ENCODE measurements at regions not wholly inside any gene's neighbourhood (a gene's known extent, or its start where the extent isn't known, plus 50 kb on each side); places are given as distances from the start of the nearest gene placed in this dataset.

DNA sequence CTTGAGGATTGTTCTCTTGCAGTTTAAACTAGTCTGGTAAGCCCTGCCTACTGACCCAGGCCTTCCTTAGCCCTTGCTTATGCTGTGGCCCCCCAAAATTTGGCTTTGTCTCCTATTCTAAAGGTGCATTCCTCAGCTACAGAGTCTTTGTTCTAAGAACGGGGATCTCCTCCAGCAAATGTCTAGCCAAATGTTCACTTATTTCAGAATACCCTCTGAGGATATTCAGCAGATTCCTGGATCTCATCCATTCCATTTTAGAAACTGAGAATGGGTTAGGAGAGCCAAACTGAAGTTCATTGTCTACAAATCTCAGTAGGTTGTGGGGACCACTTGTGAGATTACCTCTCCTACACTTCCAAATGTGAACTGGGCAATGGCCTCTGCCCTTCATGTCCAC lies 164.2 kb upstream of the ARG1 start:
- H3K4me3 ChIP-seq (ENCODE audit: low read length) = no peak overlapping the region
- no peak for DNase-seq (ENCODE audit: low read depth)
- TF ChIP-seq, protein P1, sequence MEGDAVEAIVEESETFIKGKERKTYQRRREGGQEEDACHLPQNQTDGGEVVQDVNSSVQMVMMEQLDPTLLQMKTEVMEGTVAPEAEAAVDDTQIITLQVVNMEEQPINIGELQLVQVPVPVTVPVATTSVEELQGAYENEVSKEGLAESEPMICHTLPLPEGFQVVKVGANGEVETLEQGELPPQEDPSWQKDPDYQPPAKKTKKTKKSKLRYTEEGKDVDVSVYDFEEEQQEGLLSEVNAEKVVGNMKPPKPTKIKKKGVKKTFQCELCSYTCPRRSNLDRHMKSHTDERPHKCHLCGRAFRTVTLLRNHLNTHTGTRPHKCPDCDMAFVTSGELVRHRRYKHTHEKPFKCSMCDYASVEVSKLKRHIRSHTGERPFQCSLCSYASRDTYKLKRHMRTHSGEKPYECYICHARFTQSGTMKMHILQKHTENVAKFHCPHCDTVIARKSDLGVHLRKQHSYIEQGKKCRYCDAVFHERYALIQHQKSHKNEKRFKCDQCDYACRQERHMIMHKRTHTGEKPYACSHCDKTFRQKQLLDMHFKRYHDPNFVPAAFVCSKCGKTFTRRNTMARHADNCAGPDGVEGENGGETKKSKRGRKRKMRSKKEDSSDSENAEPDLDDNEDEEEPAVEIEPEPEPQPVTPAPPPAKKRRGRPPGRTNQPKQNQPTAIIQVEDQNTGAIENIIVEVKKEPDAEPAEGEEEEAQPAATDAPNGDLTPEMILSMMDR (IDR thresholded peaks at IDR 0.05; ENCODE audit: insufficient read depth, low read depth, low read length, missing control alignments) = no peak

DNA sequence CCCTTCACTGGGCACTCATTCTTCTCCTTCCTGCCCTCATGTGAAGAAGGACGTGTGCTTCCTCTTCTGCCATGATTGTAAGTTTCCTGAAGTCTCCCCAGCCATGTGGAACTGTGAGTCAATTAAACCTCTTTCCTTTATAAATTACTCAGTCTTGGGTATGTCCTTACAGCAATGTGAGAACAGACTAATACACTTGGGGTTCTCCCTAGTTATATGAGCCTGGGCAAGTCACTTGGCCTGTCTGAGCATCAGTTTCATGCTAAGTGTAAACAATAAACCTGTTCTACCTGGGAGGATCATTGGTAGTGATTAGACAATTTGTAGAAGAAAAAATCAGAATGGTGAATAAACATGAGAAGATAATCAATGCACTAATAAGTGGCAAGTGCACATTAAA lies 162.2 kb upstream of the ARG1 start:
- no peak for DNase-seq (ENCODE audit: low read depth)
- H3K4me3 ChIP-seq (ENCODE audit: low read length) = no peak overlapping the region
- TF ChIP-seq, protein P1 (IDR thresholded peaks at IDR 0.05; ENCODE audit: insufficient read depth, low read depth, low read length, missing control alignments) = no peak

DNA sequence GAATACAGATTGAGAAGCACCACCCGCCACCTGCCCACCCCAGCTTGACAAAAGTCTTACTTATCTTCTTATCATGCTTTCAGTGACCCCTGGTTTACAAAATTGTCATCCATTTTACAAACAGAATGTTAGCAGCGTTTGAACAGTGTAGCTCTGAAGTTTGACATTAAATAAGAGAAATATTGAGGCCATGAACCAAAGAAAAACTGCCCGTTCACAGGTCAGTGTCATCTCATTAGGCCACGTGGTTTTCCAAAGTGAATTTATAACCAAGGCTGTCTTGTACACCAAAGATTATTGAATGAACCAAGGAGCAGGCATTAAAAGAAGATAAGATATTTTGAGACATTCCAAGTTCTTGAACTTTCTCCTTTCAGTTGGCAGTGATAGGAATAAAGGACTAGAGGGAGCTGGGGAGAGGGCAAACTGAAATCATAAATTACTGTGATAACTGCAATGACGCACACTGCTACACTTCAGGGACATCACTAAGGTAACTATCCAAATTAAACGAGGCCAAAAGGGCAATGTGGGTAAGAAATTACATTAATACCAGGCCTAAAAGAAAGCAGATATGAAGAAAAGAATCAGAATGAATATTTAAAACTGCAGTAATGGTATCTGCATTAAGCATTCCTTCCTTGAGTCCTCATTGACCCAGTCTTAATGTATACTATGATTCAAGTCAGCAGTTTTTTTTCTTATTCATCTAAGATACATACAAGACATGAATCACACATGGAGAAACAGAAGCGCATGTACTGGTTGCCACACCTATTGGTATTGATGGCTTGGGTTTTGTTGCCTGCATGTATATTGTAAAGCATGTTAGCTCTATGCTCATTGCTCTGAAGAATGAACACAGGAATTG lies 159.8 kb upstream of the ARG1 start:
- no peak overlapping the region for H3K4me3 ChIP-seq (ENCODE audit: low read length)
- TF ChIP-seq, protein P1 (IDR thresholded peaks at IDR 0.05; ENCODE audit: insufficient read depth, low read depth, low read length, missing control alignments) = no peak
- peak; percentile 32 for DNase-seq (ENCODE audit: low read depth)

DNA sequence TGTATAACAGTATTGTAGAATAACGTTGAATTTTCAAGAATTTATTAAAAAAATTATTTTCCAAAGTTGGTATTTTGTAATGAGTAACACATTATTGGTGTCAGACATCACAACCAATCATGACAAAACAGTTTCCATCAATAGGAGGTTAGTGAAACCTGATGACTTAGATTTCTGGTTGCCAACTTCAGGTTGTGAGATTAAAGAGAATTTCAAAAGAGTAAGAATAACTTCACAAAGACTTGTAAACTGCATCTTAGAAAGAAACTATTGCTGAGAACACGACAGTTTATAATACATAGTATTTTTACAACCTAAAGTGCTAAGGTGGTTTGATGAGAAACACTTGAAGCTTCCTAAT lies 159.2 kb upstream of the ARG1 start:
- TF ChIP-seq, protein P1 (IDR thresholded peaks at IDR 0.05; ENCODE audit: insufficient read depth, low read depth, low read length, missing control alignments) = no peak
- no peak overlapping the region for H3K4me3 ChIP-seq (ENCODE audit: low read length)
- no peak for DNase-seq (ENCODE audit: low read depth)

DNA sequence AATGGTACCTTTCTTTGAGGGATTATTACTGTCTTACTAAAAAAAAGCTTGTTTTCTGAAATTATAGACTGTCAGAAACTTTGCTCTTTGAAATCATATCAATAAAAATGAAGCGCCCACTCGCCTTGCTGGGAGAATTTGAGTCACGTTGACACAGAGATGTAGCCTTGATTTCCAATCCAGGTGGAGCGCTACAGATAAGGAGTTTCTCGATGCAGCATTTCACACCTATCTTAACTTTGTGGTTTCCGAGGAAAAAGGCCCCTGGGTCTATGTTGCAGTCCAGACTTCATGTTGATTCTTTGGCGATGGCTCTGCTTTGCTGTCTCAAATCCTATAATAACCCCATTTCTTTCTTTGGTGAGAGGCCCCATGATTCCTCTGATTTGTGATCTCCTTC lies 158.1 kb upstream of the ARG1 start:
- TF ChIP-seq, protein P1 (IDR thresholded peaks at IDR 0.05; ENCODE audit: insufficient read depth, low read depth, low read length, missing control alignments) = no peak
- no peak overlapping the region for H3K4me3 ChIP-seq (ENCODE audit: low read length)
- DNase-seq (ENCODE audit: low read depth) = no peak

DNA sequence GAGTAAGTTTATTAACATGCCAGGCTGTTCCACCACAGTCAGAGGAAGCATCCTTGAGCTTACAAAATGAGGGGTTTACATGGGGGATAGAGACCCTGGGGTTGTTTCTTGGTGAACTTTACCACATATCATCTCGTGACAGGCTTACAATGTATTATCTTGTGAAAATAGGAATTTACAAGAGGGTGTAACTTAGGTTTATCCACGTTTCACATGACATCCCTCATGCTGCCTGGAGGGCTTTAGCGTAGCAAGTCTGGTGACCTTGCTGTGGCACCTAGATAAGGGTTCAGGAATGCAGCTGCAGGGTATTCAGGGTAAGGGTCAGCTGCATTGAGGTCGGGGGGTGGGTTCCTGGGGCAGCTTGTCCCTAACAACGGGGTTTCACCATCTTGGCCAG lies 154.6 kb upstream of the ARG1 start:
- DNase-seq (ENCODE audit: low read depth) = no peak
- TF ChIP-seq, protein P1 (IDR thresholded peaks at IDR 0.05; ENCODE audit: insufficient read depth, low read depth, low read length, missing control alignments) = no peak
- H3K4me3 ChIP-seq (ENCODE audit: low read length) = no peak overlapping the region

DNA sequence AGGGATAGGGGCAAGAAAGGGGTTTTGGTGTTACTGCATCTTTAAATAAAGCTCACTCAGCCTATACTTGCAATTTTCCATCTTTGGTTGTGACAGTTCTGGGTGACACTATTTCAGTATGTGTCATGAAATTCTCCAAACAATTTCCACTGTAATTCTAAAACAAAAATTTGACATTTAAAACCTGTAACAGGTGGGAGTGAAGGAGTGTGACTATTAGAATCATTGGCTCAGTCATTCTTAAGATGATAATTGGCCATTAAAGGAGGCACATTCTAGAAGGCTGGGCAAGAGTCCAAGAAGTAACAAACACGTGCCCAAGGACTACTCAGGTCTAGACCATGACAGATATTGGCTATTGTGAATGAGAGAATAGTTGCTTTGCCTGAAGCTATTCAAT lies 153.3 kb upstream of the ARG1 start:
- TF ChIP-seq, protein P1 (IDR thresholded peaks at IDR 0.05; ENCODE audit: insufficient read depth, low read depth, low read length, missing control alignments) = no peak
- no peak for DNase-seq (ENCODE audit: low read depth)
- no peak overlapping the region for H3K4me3 ChIP-seq (ENCODE audit: low read length)

Data from epithelial cell of esophagus (primary cell).